ENCODE measurements at regions not wholly inside any gene's neighbourhood (a gene's known extent, or its start where the extent isn't known, plus 50 kb on each side); places are given as distances from the start of the nearest gene placed in this dataset.

- Histone ChIP-seq H3K4me3 (replicated peaks; ENCODE audit: insufficient read depth, low read length) (no peak overlapping the region), H3K27ac (replicated peaks) (no peak overlapping the region), H3K27me3 (ENCODE audit: insufficient read depth, poor library complexity, severe bottlenecking) (no peaks in the 10 kb centered on the region)
- no peak for DNase-seq (ENCODE audit: low read depth in 1 of 2, low spot score in 1 of 2)
- no peak for TF ChIP-seq GABPA (IDR thresholded peaks at IDR 0.05; ENCODE audit: low read depth)
These were observed 154.0 kb downstream of the PRL start for GRCh38 chr6:22142856-22143255.

GRCh38 chr6:22145376-22145775 lies 151.5 kb downstream of the PRL start:
- Histone ChIP-seq H3K27me3 (ENCODE audit: insufficient read depth, poor library complexity, severe bottlenecking) (no peaks in the 10 kb centered on the region), H3K27ac (replicated peaks) (no peak overlapping the region), H3K4me3 (replicated peaks; ENCODE audit: insufficient read depth, low read length) (no peak overlapping the region)
- DNase-seq (ENCODE audit: low read depth in 1 of 2, low spot score in 1 of 2): no peak
- TF ChIP-seq POLR2AphosphoS5 (IDR thresholded peaks at IDR 0.05; ENCODE audit: low read depth) (no peak), REST (IDR thresholded peaks at IDR 0.05; ENCODE audit: insufficient replicate concordance, low read depth) (no peak), SPI1 (IDR thresholded peaks at IDR 0.05; ENCODE audit: borderline replicate concordance, low read depth) (no peak), GABPA (IDR thresholded peaks at IDR 0.05; ENCODE audit: low read depth) (no peak)
- TF ChIP-seq, protein P1, sequence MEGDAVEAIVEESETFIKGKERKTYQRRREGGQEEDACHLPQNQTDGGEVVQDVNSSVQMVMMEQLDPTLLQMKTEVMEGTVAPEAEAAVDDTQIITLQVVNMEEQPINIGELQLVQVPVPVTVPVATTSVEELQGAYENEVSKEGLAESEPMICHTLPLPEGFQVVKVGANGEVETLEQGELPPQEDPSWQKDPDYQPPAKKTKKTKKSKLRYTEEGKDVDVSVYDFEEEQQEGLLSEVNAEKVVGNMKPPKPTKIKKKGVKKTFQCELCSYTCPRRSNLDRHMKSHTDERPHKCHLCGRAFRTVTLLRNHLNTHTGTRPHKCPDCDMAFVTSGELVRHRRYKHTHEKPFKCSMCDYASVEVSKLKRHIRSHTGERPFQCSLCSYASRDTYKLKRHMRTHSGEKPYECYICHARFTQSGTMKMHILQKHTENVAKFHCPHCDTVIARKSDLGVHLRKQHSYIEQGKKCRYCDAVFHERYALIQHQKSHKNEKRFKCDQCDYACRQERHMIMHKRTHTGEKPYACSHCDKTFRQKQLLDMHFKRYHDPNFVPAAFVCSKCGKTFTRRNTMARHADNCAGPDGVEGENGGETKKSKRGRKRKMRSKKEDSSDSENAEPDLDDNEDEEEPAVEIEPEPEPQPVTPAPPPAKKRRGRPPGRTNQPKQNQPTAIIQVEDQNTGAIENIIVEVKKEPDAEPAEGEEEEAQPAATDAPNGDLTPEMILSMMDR (IDR thresholded peaks at IDR 0.05; ENCODE audit: insufficient read depth, low read length): no peak

DNA sequence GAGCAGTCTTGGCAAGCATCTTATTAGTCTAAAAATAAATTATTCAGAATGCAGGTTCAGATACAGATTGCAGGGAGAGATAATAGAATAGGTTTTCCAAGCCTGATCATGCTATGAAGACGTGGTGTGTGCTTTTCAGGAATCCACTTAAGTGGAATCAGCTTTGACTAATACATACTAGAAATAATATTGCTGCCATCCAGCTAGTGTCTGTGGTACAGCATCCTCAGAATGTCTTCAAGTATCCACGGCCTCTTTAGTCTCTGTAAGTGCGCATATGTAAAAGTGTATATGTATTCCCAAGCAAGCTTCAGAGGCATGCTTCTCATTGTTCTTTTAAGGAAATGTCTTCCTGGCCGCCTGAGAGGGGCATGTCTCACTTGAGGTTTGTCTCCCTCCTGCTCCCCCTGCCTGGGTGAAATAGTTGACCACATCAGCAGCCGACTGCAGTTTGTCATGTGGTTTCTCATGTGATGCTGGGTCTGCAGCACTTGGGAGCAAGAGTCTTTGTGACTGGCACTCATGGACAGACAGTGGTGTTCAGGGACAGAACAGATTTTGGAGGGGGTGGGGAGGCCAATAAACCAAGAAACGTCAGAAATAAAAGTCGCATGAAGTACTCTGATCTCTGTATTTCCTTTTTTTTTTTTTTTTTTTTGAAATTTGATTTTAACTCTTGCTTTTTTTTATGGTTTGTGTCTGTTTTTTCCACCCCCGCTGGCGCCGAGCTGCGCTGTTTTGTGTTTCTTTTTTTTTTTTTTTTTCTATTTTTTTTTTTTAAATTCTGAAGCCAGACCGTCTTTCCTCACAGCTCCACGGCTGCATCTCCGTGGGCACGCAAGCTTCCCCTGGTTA lies 150.8 kb downstream of the PRL start:
- no peak overlapping the region for H3K4me3 ChIP-seq (replicated peaks; ENCODE audit: insufficient read depth, low read length)
- TF ChIP-seq SPI1 (IDR thresholded peaks at IDR 0.05; ENCODE audit: borderline replicate concordance, low read depth): no peak
- TF ChIP-seq, protein P1 (IDR thresholded peaks at IDR 0.05; ENCODE audit: insufficient read depth, low read length): no peak
- TF ChIP-seq GABPA (IDR thresholded peaks at IDR 0.05; ENCODE audit: low read depth): no peak
- TF ChIP-seq POLR2AphosphoS5 (IDR thresholded peaks at IDR 0.05; ENCODE audit: low read depth): no peak
- no peak for TF ChIP-seq REST (IDR thresholded peaks at IDR 0.05; ENCODE audit: insufficient replicate concordance, low read depth)
- no peak overlapping the region for H3K27ac ChIP-seq (replicated peaks)
- H3K27me3 ChIP-seq (ENCODE audit: insufficient read depth, poor library complexity, severe bottlenecking): no peaks in the 10 kb centered on the region
- peak in 1 of 2 experiments; percentile 49 for DNase-seq (ENCODE audit: low read depth in 1 of 2, low spot score in 1 of 2)

- TF ChIP-seq POLR2AphosphoS5 (IDR thresholded peaks at IDR 0.05; ENCODE audit: low read depth) (no peak), GABPA (IDR thresholded peaks at IDR 0.05; ENCODE audit: low read depth) (no peak), REST (IDR thresholded peaks at IDR 0.05; ENCODE audit: insufficient replicate concordance, low read depth) (no peak), SPI1 (IDR thresholded peaks at IDR 0.05; ENCODE audit: borderline replicate concordance, low read depth) (no peak)
- TF ChIP-seq, protein P1 (IDR thresholded peaks at IDR 0.05; ENCODE audit: insufficient read depth, low read length): no peak
- DNase-seq (ENCODE audit: low read depth in 1 of 2, low spot score in 1 of 2): no peak
- Histone ChIP-seq H3K27me3 (ENCODE audit: insufficient read depth, poor library complexity, severe bottlenecking) (no peaks in the 10 kb centered on the region), H3K4me3 (replicated peaks; ENCODE audit: insufficient read depth, low read length) (no peak overlapping the region), H3K27ac (replicated peaks) (no peak overlapping the region)
These were observed 150.2 kb downstream of the PRL start for GRCh38 chr6:22146678-22146930.
